ENCODE measurements at regions not wholly inside any gene's neighbourhood (a gene's known extent, or its start where the extent isn't known, plus 50 kb on each side); places are given as distances from the start of the nearest gene placed in this dataset.

DNA sequence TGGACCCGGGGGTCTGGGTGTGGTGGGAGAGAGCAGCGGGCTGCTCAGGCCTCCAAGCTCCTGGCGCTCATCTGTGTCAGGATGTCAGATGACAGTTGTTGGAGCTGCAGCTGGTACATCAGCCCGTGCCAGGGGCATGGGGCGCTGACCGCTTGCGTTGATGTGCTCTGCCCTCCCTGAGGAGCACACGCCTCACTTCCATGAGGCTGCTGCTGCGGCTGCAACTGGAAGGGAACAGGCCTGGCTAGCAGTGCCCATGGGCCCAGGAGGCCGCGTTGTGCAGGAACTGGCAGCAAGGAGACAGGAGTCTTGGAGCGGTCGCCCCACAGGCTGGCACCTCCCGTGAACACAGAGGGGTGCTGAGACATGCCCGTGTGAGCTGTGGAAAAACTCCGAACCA lies 361.3 kb upstream of the MKI67 start:
- TF ChIP-seq, protein P1, sequence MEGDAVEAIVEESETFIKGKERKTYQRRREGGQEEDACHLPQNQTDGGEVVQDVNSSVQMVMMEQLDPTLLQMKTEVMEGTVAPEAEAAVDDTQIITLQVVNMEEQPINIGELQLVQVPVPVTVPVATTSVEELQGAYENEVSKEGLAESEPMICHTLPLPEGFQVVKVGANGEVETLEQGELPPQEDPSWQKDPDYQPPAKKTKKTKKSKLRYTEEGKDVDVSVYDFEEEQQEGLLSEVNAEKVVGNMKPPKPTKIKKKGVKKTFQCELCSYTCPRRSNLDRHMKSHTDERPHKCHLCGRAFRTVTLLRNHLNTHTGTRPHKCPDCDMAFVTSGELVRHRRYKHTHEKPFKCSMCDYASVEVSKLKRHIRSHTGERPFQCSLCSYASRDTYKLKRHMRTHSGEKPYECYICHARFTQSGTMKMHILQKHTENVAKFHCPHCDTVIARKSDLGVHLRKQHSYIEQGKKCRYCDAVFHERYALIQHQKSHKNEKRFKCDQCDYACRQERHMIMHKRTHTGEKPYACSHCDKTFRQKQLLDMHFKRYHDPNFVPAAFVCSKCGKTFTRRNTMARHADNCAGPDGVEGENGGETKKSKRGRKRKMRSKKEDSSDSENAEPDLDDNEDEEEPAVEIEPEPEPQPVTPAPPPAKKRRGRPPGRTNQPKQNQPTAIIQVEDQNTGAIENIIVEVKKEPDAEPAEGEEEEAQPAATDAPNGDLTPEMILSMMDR (conservative IDR thresholded peaks at IDR 0.05): no peak

DNA sequence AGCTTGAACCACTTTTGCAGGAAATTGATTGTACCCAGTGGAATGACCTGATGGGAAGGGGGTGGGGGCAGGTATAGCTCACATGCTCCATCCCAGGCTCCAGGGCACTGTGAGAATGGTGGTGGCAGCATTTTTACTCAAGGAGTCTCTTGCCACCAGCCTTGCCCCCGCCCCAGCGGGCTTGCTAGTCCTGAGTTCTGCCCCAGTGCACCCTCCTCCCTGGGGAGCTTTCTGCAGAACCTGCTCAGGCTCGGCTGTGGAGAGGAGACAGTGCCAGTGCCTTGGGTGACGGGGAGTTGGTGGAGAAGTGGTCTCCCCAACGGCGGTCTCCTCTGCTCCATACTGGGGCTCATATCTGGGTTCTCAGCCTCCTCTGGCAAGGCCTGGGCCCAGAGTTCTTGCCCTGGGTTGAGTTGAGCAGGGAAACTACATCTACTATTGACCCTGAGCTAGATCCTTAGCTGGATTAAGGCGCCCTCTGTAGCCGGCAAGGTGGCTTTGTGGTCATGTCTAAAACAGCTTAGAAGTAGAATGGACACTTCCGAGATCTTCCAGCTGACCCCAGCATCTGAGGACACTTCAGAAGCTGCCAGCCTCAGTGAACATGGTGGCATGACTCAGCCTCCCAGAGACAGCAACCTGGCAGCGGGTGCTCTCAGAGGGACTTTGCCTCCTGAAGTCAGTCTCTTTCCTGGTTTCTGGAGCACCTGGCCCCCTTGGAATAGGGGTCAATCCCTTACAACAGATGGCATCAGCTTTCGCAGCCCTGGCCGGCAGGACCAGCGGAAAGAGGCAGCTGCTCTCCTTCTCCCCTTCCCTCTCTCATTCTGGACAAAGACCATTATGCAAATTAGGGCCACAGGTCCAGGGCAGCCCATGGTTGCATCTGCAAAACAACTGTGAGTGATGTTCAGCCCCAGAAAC lies 363.4 kb upstream of the MKI67 start:
- no peak overlapping the region for H3K27ac ChIP-seq
- TF ChIP-seq, protein P1 (conservative IDR thresholded peaks at IDR 0.05): no peak

More for the DNA sequence above, 361.3 kb upstream of the MKI67 start:
- H3K27ac ChIP-seq: no peak overlapping the region

DNA sequence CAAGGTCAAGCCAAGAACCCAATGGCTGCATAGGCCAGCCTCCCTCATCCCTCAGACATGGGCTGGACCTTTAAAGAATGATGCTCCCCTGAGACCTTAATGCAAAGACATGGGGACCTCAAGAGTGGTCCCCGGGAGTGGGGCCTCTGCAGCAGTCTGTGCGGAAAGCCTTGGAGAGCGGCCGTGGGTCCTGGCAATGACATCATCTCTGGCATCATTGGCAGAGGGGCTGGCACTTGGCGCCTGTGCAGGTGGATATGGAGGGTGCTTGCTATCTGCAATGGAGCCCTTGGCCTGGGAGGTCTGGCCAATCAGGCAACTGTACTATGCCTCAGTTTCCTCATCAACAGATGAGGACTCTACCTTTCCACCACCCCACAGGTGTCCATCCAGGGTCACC lies 365.5 kb upstream of the MKI67 start:
- H3K27ac ChIP-seq: no peak overlapping the region
- TF ChIP-seq, protein P1 (conservative IDR thresholded peaks at IDR 0.05): no peak

DNA sequence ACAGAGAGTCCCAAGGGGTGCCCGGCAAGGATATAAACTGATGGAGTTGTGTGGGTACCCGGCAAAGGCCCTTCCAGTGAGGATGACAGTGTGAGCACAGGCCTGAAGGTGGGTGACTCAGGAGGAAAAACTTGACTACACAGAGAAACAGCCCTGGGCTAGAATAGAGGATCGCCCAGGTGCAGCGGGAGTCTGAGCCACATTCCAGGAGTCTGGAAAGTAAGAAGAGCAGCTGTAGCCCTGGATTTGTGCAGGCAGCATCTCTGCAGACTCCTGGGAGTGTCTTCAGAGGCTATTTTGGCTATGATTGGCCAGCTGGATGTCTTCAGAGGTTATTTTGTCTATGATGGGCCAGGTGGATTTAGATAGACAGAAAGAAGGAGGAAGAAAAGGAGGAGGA lies 367.6 kb upstream of the MKI67 start:
- TF ChIP-seq, protein P1 (conservative IDR thresholded peaks at IDR 0.05): no peak
- no peak overlapping the region for H3K27ac ChIP-seq

DNA sequence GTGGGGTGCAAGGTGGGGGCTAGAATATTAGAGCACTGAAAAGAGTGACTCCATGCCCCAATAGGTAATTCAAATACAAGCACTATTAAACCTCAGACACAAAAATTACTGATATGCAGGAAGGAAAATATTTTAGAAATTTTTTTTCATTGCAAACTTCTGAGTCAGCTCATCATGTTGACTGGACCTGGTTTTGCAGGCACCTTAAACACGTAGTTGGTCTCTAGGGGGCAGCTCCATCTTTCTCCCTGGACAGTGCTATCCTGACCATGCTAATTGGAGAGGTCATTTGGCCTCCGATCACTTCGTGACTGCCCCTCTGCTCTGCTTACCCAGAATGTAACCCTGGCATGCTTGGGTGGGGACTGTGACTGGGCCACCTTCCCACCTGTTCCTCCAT lies 368.4 kb upstream of the MKI67 start:
- TF ChIP-seq, protein P1 (conservative IDR thresholded peaks at IDR 0.05): no peak
- H3K27ac ChIP-seq: no peak overlapping the region

DNA sequence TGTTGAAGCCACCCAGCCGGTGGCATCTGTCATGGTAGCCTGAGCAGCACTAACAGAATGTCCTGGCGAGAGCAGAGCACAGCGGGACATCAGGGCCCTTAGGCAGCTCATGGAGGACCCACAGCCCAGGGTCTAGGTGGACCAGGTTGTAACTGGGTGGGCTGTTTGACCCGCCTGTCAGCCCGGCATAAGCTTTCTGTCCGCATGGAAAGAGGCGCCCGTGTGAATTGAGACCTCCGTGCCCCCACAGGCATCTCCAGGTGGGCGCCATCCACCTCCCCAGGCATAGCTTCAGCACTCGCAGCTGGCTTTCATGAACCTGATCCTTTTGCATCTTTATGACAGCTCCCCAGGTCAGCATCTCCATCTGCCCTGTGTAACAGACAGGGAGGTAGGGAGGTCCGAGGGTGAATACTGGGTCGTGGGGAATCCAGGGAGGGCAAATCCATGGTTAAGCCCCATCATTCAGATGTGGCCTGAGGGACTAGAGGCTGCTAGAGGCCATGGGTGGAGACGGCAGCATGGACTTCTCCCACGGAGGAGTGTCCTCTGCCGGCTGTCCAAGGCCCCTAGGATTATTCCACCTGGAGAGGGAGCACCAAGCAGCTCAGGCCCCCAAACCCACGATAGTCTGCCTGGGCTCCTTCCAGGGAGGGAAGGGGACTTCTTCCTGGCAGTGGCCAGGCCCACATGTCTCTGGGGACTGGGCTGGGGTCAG lies 371.6 kb upstream of the MKI67 start:
- TF ChIP-seq, protein P1 (conservative IDR thresholded peaks at IDR 0.05): no peak
- no peak overlapping the region for H3K27ac ChIP-seq

DNA sequence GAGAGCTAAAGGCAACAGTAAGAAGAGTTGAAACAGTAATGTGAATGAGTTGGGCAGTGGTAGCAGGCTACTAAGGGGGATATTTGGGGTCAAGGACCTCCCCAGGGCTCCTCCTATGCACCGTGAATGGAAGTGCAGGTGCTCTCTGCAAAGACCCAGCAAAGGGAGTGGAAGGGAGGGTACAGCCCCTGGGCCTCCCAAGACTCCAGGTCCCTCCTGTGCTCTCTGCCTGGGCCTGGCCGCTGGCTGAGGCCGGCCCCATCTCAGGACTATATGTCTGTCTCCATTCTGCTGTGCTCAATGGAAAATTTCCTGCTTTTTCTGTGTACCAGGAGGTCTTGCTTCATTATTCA lies 372.1 kb upstream of the MKI67 start:
- TF ChIP-seq, protein P1 (conservative IDR thresholded peaks at IDR 0.05): no peak
- no peak overlapping the region for H3K27ac ChIP-seq
